Epithelial cell of esophagus (primary cell): ENCODE measurements at regions not wholly inside any gene's neighbourhood (a gene's known extent, or its start where the extent isn't known, plus 50 kb on each side); places are given as distances from the start of the nearest gene placed in this dataset.
"Not testable (repeated sequence)": the region's sequence is repeated elsewhere in the genome, so short reads cannot be mapped to it uniquely, and the experiment has no call there.

Experiments
- DNase-seq: peaks from one replicate; pipeline ENCODE4 v3.0.0; 2010; ENCODE audit warnings: low read depth
- H3K4me3 ChIP-seq: 2 replicates; pipeline ENCODE4 v1.5.1; 2011; ENCODE audit warnings: mild to moderate bottlenecking, low read length, control low read depth
- TF ChIP-seq, protein P1 (sequence below): IDR thresholded peaks from 2 replicates; pipeline ENCODE4 v1.5.1; 2011; ENCODE audit warnings: low read depth, mild to moderate bottlenecking, low read length, control low read depth, inconsistent platforms; ENCODE audit not compliant: insufficient read depth; ENCODE audit errors: missing control alignments

- DNase-seq: no peak
- no peak overlapping the region for H3K4me3 ChIP-seq
- TF ChIP-seq, protein P1, sequence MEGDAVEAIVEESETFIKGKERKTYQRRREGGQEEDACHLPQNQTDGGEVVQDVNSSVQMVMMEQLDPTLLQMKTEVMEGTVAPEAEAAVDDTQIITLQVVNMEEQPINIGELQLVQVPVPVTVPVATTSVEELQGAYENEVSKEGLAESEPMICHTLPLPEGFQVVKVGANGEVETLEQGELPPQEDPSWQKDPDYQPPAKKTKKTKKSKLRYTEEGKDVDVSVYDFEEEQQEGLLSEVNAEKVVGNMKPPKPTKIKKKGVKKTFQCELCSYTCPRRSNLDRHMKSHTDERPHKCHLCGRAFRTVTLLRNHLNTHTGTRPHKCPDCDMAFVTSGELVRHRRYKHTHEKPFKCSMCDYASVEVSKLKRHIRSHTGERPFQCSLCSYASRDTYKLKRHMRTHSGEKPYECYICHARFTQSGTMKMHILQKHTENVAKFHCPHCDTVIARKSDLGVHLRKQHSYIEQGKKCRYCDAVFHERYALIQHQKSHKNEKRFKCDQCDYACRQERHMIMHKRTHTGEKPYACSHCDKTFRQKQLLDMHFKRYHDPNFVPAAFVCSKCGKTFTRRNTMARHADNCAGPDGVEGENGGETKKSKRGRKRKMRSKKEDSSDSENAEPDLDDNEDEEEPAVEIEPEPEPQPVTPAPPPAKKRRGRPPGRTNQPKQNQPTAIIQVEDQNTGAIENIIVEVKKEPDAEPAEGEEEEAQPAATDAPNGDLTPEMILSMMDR: no peak
These were observed 372.3 kb upstream of the MDFIC2 start for GRCh38 chr3:70684701-70685100.

- H3K4me3 ChIP-seq, DNase-seq: not testable (repeated sequence)
These were observed 363.4 kb upstream of the MDFIC2 start for GRCh38 chr3:70675810-70676209.

GRCh38 chr3:70658513-70659310 is 346.3 kb upstream of the MDFIC2 start:
- no peak for DNase-seq
- H3K4me3 ChIP-seq: no peak overlapping the region
- TF ChIP-seq, protein P1: no peak

DNA sequence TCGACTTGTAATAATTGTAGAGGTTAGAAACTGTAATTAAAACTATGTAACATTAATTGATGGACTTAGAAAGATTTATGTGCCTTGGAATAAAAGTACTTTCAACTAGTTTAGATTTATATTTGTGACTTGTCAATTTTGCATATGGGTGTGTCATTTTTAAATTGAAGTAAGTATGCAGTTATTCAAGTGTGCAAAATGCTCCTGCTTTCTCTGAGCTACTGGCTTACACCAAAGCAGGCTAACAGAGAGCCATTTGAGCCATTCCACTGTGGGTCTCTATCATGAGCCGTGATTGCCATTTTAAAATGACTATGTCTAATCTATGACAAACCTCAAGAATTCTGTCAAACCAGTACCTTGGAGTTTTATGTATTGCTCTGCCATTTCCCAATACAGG is 345.0 kb upstream of the MDFIC2 start:
- no peak for DNase-seq
- H3K4me3 ChIP-seq: no peak overlapping the region
- TF ChIP-seq, protein P1: no peak

DNA sequence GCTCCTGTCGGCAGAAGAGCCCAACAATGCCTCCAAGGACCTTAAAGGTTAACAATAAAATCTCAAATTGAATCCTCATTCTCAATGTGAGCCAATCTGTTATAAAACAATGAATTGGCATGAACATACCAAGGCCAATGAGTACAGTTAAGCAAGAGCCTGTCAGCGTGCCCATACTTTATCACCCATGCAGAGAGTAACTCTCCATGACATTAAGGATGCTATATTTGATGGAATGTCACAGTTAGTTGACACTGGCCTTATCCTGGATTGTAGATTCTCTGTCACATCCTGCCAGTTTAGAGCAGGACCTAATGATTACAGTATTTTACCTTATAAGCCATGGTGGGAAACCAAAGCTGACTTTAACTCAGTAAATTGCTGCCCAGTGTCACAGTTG is 335.4 kb upstream of the MDFIC2 start:
- TF ChIP-seq, protein P1: no peak
- H3K4me3 ChIP-seq: no peak overlapping the region
- no peak for DNase-seq

GRCh38 chr3:70647094-70647493 is 334.7 kb upstream of the MDFIC2 start:
- TF ChIP-seq, protein P1: no peak
- no peak for DNase-seq
- no peak overlapping the region for H3K4me3 ChIP-seq

DNA sequence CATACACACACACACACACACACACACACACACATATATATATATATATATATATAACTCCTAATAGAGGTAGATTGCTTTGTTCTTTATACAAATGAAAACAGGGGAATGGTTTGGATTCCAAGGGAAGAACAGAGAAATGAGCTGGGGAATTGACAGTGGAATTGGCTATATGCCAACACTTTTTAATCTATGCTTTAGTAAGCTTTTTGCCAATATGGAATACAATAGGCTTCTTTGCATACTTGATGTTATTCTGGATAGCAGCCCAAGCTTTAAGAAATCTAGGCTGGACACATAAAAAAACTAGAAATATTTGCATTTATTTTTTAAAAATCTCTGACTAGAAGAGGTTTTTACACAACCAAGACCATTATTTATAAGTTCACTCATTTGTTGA is 334.2 kb upstream of the MDFIC2 start:
- TF ChIP-seq, protein P1: no peak
- no peak for DNase-seq
- H3K4me3 ChIP-seq: no peak overlapping the region
